ENCODE measurements at regions not wholly inside any gene's neighbourhood (a gene's known extent, or its start where the extent isn't known, plus 50 kb on each side); places are given as distances from the start of the nearest gene placed in this dataset.
A peak's percentile ranks its signal among the peaks of the same experiment; 100 is the strongest.

- no peak for DNase-seq
- Histone ChIP-seq H3K36me3 (replicated peaks; ENCODE audit: control insufficient read depth, insufficient read depth, low read length) (no peaks in the 10 kb centered on the region), H3K27me3 (ENCODE audit: control insufficient read depth, insufficient read depth, low read length) (no peaks in the 10 kb centered on the region), H3K4me3 (ENCODE audit: insufficient read depth, low read depth, low read length) (no peak overlapping the region)
Measured at GRCh38 chr5:92421196-92421595, 1038.1 kb upstream of the ARRDC3 start.

- Histone ChIP-seq H3K4me3 (ENCODE audit: insufficient read depth, low read depth, low read length) (no peak overlapping the region), H3K27me3 (ENCODE audit: control insufficient read depth, insufficient read depth, low read length) (no peaks in the 10 kb centered on the region), H3K36me3 (replicated peaks; ENCODE audit: control insufficient read depth, insufficient read depth, low read length) (no peaks in the 10 kb centered on the region)
- DNase-seq: no peak
Measured at GRCh38 chr5:92419261-92419660, 1036.1 kb upstream of the ARRDC3 start.

GRCh38 chr5:92418341-92418740 is 1035.2 kb upstream of the ARRDC3 start:
- H3K27me3 ChIP-seq (ENCODE audit: control insufficient read depth, insufficient read depth, low read length): no peaks in the 10 kb centered on the region
- H3K4me3 ChIP-seq (ENCODE audit: insufficient read depth, low read depth, low read length): no peak overlapping the region
- no peak for DNase-seq
- no peaks in the 10 kb centered on the region for H3K36me3 ChIP-seq (replicated peaks; ENCODE audit: control insufficient read depth, insufficient read depth, low read length)

- no peak for DNase-seq
- Histone ChIP-seq H3K27me3 (ENCODE audit: control insufficient read depth, insufficient read depth, low read length) (no peaks in the 10 kb centered on the region), H3K36me3 (replicated peaks; ENCODE audit: control insufficient read depth, insufficient read depth, low read length) (no peaks in the 10 kb centered on the region), H3K4me3 (ENCODE audit: insufficient read depth, low read depth, low read length) (no peak overlapping the region)
Measured at GRCh38 chr5:92409134-92409533, 1026.0 kb upstream of the ARRDC3 start.

- H3K36me3 ChIP-seq (replicated peaks; ENCODE audit: control insufficient read depth, insufficient read depth, low read length): no peaks in the 10 kb centered on the region
- no peak overlapping the region for H3K4me3 ChIP-seq (ENCODE audit: insufficient read depth, low read depth, low read length)
- H3K27me3 ChIP-seq (ENCODE audit: control insufficient read depth, insufficient read depth, low read length): no peaks in the 10 kb centered on the region
- no peak for DNase-seq
Measured at GRCh38 chr5:92402956-92403702, 1020.0 kb upstream of the ARRDC3 start.

- Histone ChIP-seq H3K27me3 (ENCODE audit: control insufficient read depth, insufficient read depth, low read length) (no peaks in the 10 kb centered on the region), H3K4me3 (ENCODE audit: insufficient read depth, low read depth, low read length) (no peak overlapping the region), H3K36me3 (replicated peaks; ENCODE audit: control insufficient read depth, insufficient read depth, low read length) (no peaks in the 10 kb centered on the region)
- no peak for DNase-seq
Measured at GRCh38 chr5:92402045-92402444, 1018.9 kb upstream of the ARRDC3 start.

- Histone ChIP-seq H3K4me3 (ENCODE audit: insufficient read depth, low read depth, low read length) (no peak overlapping the region), H3K27me3 (ENCODE audit: control insufficient read depth, insufficient read depth, low read length) (no peaks in the 10 kb centered on the region), H3K36me3 (replicated peaks; ENCODE audit: control insufficient read depth, insufficient read depth, low read length) (no peaks in the 10 kb centered on the region)
- DNase-seq: peak; percentile 2
Measured at GRCh38 chr5:92401492-92401891, 1018.4 kb upstream of the ARRDC3 start.

- H3K36me3 ChIP-seq (replicated peaks; ENCODE audit: control insufficient read depth, insufficient read depth, low read length): no peaks in the 10 kb centered on the region
- no peak overlapping the region for H3K4me3 ChIP-seq (ENCODE audit: insufficient read depth, low read depth, low read length)
- DNase-seq: no peak
- no peaks in the 10 kb centered on the region for H3K27me3 ChIP-seq (ENCODE audit: control insufficient read depth, insufficient read depth, low read length)
Measured at GRCh38 chr5:92394936-92395335, 1011.8 kb upstream of the ARRDC3 start.

- Histone ChIP-seq H3K27me3 (ENCODE audit: control insufficient read depth, insufficient read depth, low read length) (no peaks in the 10 kb centered on the region), H3K4me3 (ENCODE audit: insufficient read depth, low read depth, low read length) (no peak overlapping the region), H3K36me3 (replicated peaks; ENCODE audit: control insufficient read depth, insufficient read depth, low read length) (no peaks in the 10 kb centered on the region)
- DNase-seq: no peak
Measured at GRCh38 chr5:92390657-92391056, 1007.5 kb upstream of the ARRDC3 start.

- DNase-seq: no peak
- Histone ChIP-seq H3K27me3 (ENCODE audit: control insufficient read depth, insufficient read depth, low read length) (no peaks in the 10 kb centered on the region), H3K36me3 (replicated peaks; ENCODE audit: control insufficient read depth, insufficient read depth, low read length) (no peaks in the 10 kb centered on the region), H3K4me3 (ENCODE audit: insufficient read depth, low read depth, low read length) (no peak overlapping the region)
Measured at GRCh38 chr5:92380069-92380770, 997.1 kb upstream of the ARRDC3 start.

- Histone ChIP-seq H3K36me3 (replicated peaks; ENCODE audit: control insufficient read depth, insufficient read depth, low read length) (no peaks in the 10 kb centered on the region), H3K27me3 (ENCODE audit: control insufficient read depth, insufficient read depth, low read length) (no peaks in the 10 kb centered on the region), H3K4me3 (ENCODE audit: insufficient read depth, low read depth, low read length) (no peak overlapping the region)
- peak; percentile 3 for DNase-seq
Measured at GRCh38 chr5:92378966-92379611, 996.0 kb upstream of the ARRDC3 start.

GRCh38 chr5:92374859-92375258 is 991.7 kb upstream of the ARRDC3 start:
- DNase-seq: no peak
- no peaks in the 10 kb centered on the region for H3K36me3 ChIP-seq (replicated peaks; ENCODE audit: control insufficient read depth, insufficient read depth, low read length)
- no peaks in the 10 kb centered on the region for H3K27me3 ChIP-seq (ENCODE audit: control insufficient read depth, insufficient read depth, low read length)
- no peak overlapping the region for H3K4me3 ChIP-seq (ENCODE audit: insufficient read depth, low read depth, low read length)

- Histone ChIP-seq H3K27me3 (ENCODE audit: control insufficient read depth, insufficient read depth, low read length) (no peaks in the 10 kb centered on the region), H3K4me3 (ENCODE audit: insufficient read depth, low read depth, low read length) (no peak overlapping the region), H3K36me3 (replicated peaks; ENCODE audit: control insufficient read depth, insufficient read depth, low read length) (no peaks in the 10 kb centered on the region)
- no peak for DNase-seq
Measured at GRCh38 chr5:92372766-92373165, 989.6 kb upstream of the ARRDC3 start.

- no peaks in the 10 kb centered on the region for H3K36me3 ChIP-seq (replicated peaks; ENCODE audit: control insufficient read depth, insufficient read depth, low read length)
- H3K27me3 ChIP-seq (ENCODE audit: control insufficient read depth, insufficient read depth, low read length): no peaks in the 10 kb centered on the region
- no peak overlapping the region for H3K4me3 ChIP-seq (ENCODE audit: insufficient read depth, low read depth, low read length)
- DNase-seq: no peak
Measured at GRCh38 chr5:92371889-92372235, 988.7 kb upstream of the ARRDC3 start.
